HCT116 (cell line): ENCODE measurements at regions not wholly inside any gene's neighbourhood (a gene's known extent, or its start where the extent isn't known, plus 50 kb on each side); places are given as distances from the start of the nearest gene placed in this dataset.

Experiments used
- ATAC-seq: fragments of 200-7000 bp; cut with Tn5 transposase; 2 replicates; pipeline ENCODE4 v1.9.1; 2020; ENCODE audit warnings: mild to moderate bottlenecking, moderate library complexity
- BruUV-seq: library from RNA; stranded (reverse); fragments of 400-500 nt; replicated peaks from 2 replicates; lab custom pipeline; 2021; lab: Mats Ljungman, UMichigan
- CTCF ChIA-PET: fragments of 300-600 bp; sonication (Branson Sonifier 250); formaldehyde crosslinking; loops from one replicate; lab custom pipeline; 2021; ENCODE audit warnings: antibody characterized with exemption; lab: Charles Lee
- POLR2A ChIA-PET: fragments of 300-600, 350-600 bp; sonication (Branson Sonifier 250); formaldehyde crosslinking; loops from one replicate; lab custom pipeline; 2021; ENCODE audit warnings: antibody characterized with exemption; lab: Charles Lee
- RAD21 ChIA-PET, 2 experiments: fragments of 300-600 bp; sonication (Branson Sonifier 250); formaldehyde crosslinking; loops; one replicate each; lab custom pipeline; 2023; ENCODE audit warnings: low total read pairs in 2 of 2; ENCODE audit not compliant: uncharacterized antibody in 2 of 2, unreplicated experiment in 2 of 2, low non-redundant PET in 1 of 2; lab: Charles Lee
- DNase-seq: peaks from one replicate; pipeline ENCODE4 v3.0.0-alpha.2; 2010; ENCODE audit warnings: low read depth, low spot score
- H2AFZ ChIP-seq: fragments of 200-600 bp; shearing (Covaris generic), sonication (generic); 2 replicates; pipeline ENCODE4 v1.6.1; 2017; ENCODE audit warnings: low read depth, mixed run types, mixed read lengths, antibody characterized with exemption, low read length; ENCODE audit not compliant: poor library complexity, severe bottlenecking
- H3K27ac ChIP-seq: 2 replicates; pipeline ENCODE4 v1.5.1; 2012; ENCODE audit warnings: low read depth, low read length
- H3K27me3 ChIP-seq: fragments of 200-600 bp; sonication (generic); 2 replicates; pipeline ENCODE4 v1.6.1; 2016; ENCODE audit warnings: mixed run types, low read length, mixed read lengths; ENCODE audit not compliant: insufficient read depth
- H3K36me3 ChIP-seq, 2 experiments: fragments of 200-500 bp in 1 of 2; fragments of 200-600 bp in 1 of 2; sonication (Bioruptor generic) in 1 of 2; sonication (generic) in 1 of 2; 2 replicates each; pipeline versions ENCODE4 v1.5.1 to v1.6.1; 2014 to 2016; ENCODE audit warnings: low read length in 2 of 2, inconsistent platforms in 1 of 2, mixed read lengths in 1 of 2, mixed run types in 1 of 2; ENCODE audit not compliant: insufficient read depth in 2 of 2, control insufficient read depth in 1 of 2
- H3K4me1 ChIP-seq, 2 experiments: fragments of 200-600 bp in 1 of 2; sonication (generic) in 1 of 2; 2 replicates each; pipeline versions ENCODE4 v1.5.1 to v1.6.1; 2012 to 2017; ENCODE audit warnings: low read length in 2 of 2, inconsistent platforms in 1 of 2, mild to moderate bottlenecking in 1 of 2, mixed read lengths in 1 of 2, mixed run types in 1 of 2, moderate library complexity in 1 of 2; ENCODE audit not compliant: insufficient read depth in 2 of 2, control insufficient read depth in 1 of 2
- H3K4me2 ChIP-seq: fragments of 200-600 bp; sonication (generic); 2 replicates; pipeline ENCODE4 v1.6.1; 2017; ENCODE audit warnings: mixed run types, low read length, mixed read lengths
- H3K4me3 ChIP-seq, 2 experiments: fragments of 200-600 bp in 1 of 2; sonication (generic) in 1 of 2; replicated peaks in 1 of 2; 2 replicates each; pipeline ENCODE4 v1.5.1; 2011 to 2016; ENCODE audit warnings: low read length in 2 of 2, control low read depth in 1 of 2, low read depth in 1 of 2, mild to moderate bottlenecking in 1 of 2, mixed read lengths in 1 of 2, mixed run types in 1 of 2
- H3K79me2 ChIP-seq: fragments of 200-600 bp; sonication (generic); 2 replicates; pipeline ENCODE4 v1.6.1; 2017; ENCODE audit warnings: mild to moderate bottlenecking, mixed run types, low read length, moderate library complexity, mixed read lengths; ENCODE audit not compliant: insufficient read depth
- H3K9ac ChIP-seq: fragments of 200-600 bp; sonication (generic); 2 replicates; pipeline ENCODE4 v1.6.1; 2016; ENCODE audit warnings: low read length, mixed read lengths
- H3K9me2 ChIP-seq: fragments of 200-600 bp; sonication (generic), shearing (Covaris generic); 2 replicates; pipeline ENCODE4 v1.6.1; 2017; ENCODE audit warnings: mixed run types, mild to moderate bottlenecking, moderate library complexity; ENCODE audit not compliant: insufficient read depth
- H3K9me3 ChIP-seq, 2 experiments: fragments of 200-500 bp in 1 of 2; fragments of 200-600 bp in 1 of 2; sonication (Bioruptor generic) in 1 of 2; sonication (generic) in 1 of 2; 2 replicates each; pipeline ENCODE4 v1.6.1; 2014 to 2017; ENCODE audit warnings: low read length in 2 of 2, mixed read lengths in 2 of 2, inconsistent platforms in 1 of 2, low read depth in 1 of 2, mild to moderate bottlenecking in 1 of 2, mixed run types in 1 of 2, moderate library complexity in 1 of 2; ENCODE audit not compliant: control insufficient read depth in 1 of 2, insufficient read depth in 1 of 2
- H4K20me1 ChIP-seq: fragments of 200-600 bp; sonication (generic), shearing (Covaris generic); 2 replicates; pipeline ENCODE4 v1.6.1; 2017; ENCODE audit warnings: mixed run types, mild to moderate bottlenecking, moderate library complexity; ENCODE audit not compliant: insufficient read depth
- CBX3 ChIP-seq: IDR thresholded peaks from 2 replicates; pipeline ENCODE4 v1.6.1; 2012; ENCODE audit warnings: low read depth
- EGR1 ChIP-seq: IDR thresholded peaks from 2 replicates; pipeline ENCODE4 v1.6.1; 2012; ENCODE audit warnings: low read depth
- EZH2 ChIP-seq: fragments of 200-600 bp; sonication (generic); IDR thresholded peaks from 2 replicates; pipeline ENCODE4 v1.6.1; 2017; ENCODE audit warnings: antibody characterized with exemption, mixed run types
- POLR2A ChIP-seq: IDR thresholded peaks from 2 replicates; pipeline ENCODE4 v1.7.0; 2011; ENCODE audit warnings: borderline replicate concordance; ENCODE audit not compliant: insufficient read depth, insufficient read length; ENCODE audit errors: extremely low read depth
- POLR2AphosphoS5 ChIP-seq: IDR thresholded peaks from 2 replicates; pipeline ENCODE4 v1.6.1; 2011; ENCODE audit warnings: mild to moderate bottlenecking, low read depth, low read length, moderate library complexity
- RAD21 ChIP-seq: IDR thresholded peaks from 2 replicates; pipeline ENCODE4 v1.6.1; 2012; ENCODE audit warnings: low read depth, mild to moderate bottlenecking
- YY1 ChIP-seq: IDR thresholded peaks from 2 replicates; pipeline ENCODE4 v1.6.1; 2011; ENCODE audit warnings: low read length, low read depth, moderate library complexity, mild to moderate bottlenecking; ENCODE audit not compliant: insufficient replicate concordance; ENCODE audit errors: extremely low read depth
- ZNF274 ChIP-seq: fragments of 200-500 bp; sonication (Bioruptor generic); IDR thresholded peaks from 2 replicates; pipeline ENCODE4 v1.6.1; 2014; ENCODE audit warnings: mild to moderate bottlenecking, low read depth, low read length, inconsistent platforms
- intact Hi-C: fragments of 100-400 bp; cut with micrococcal nuclease; formaldehyde crosslinking; loops from 2 replicates; pipeline ENCODE4 v1.10.0; 2022
- TF ChIP-seq, protein P1 (sequence below): IDR thresholded peaks from 2 replicates; pipeline ENCODE4 v1.6.1; 2012; ENCODE audit warnings: low read depth
- TF ChIP-seq, protein P2 (sequence below), 3 experiments: fragments of 200-600 bp in 1 of 3; sonication (generic) in 1 of 3; IDR thresholded peaks in 2 of 3; conservative IDR thresholded peaks in 1 of 3; 2 replicates each; pipeline ENCODE4 v1.5.1; 2012 to 2017; ENCODE audit warnings: low read depth in 2 of 3, low read length in 2 of 3, antibody characterized with exemption in 1 of 3, borderline replicate concordance in 1 of 3, control low read depth in 1 of 3, mild to moderate bottlenecking in 1 of 3, mixed read lengths in 1 of 3, mixed run types in 1 of 3, moderate library complexity in 1 of 3; ENCODE audit not compliant: insufficient read depth in 1 of 3

DNA sequence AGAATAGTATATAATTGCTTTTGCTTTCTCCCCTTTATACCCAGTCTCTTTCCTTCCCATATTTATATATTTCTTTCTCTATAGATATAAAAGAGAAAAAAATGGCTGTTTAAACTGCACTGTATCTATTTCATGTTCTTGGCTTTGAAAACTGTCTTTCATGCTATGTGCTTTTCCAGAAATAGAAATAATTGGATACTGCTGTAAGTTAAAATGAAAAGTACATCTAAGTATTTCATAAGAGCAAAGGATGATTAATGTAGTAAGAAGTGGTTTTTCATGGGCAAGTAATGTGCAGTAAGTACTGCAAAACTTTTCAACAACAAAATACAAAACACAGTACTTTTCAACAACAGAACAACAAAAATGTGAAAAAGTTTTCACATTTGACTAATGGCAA lies 237.9 kb downstream of the SNCA start (continued):
- TF ChIP-seq, protein P1, sequence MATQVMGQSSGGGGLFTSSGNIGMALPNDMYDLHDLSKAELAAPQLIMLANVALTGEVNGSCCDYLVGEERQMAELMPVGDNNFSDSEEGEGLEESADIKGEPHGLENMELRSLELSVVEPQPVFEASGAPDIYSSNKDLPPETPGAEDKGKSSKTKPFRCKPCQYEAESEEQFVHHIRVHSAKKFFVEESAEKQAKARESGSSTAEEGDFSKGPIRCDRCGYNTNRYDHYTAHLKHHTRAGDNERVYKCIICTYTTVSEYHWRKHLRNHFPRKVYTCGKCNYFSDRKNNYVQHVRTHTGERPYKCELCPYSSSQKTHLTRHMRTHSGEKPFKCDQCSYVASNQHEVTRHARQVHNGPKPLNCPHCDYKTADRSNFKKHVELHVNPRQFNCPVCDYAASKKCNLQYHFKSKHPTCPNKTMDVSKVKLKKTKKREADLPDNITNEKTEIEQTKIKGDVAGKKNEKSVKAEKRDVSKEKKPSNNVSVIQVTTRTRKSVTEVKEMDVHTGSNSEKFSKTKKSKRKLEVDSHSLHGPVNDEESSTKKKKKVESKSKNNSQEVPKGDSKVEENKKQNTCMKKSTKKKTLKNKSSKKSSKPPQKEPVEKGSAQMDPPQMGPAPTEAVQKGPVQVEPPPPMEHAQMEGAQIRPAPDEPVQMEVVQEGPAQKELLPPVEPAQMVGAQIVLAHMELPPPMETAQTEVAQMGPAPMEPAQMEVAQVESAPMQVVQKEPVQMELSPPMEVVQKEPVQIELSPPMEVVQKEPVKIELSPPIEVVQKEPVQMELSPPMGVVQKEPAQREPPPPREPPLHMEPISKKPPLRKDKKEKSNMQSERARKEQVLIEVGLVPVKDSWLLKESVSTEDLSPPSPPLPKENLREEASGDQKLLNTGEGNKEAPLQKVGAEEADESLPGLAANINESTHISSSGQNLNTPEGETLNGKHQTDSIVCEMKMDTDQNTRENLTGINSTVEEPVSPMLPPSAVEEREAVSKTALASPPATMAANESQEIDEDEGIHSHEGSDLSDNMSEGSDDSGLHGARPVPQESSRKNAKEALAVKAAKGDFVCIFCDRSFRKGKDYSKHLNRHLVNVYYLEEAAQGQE = no peak
- TF ChIP-seq POLR2AphosphoS5 (no peak), EGR1 (no peak), POLR2A (no peak)

DNA sequence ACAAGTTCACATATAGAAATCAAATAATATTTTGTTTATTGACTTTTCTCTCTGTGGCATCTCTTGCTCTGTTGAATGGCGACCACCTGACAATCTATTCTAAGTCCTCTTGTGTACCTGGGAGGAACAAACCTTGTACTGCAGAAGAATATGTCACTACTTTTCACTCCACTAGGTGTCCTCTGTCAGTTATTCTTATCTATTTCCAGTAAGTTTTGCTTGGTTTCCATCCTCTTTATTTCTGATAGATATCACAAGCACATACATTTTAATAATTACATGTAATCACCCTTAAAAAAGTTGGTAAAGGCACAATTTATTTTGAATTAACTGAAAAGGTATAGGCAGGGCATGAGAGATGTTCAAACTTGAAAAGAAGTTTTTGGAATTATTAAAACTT lies 238.4 kb downstream of the SNCA start:
- no peaks in the 10 kb centered on the region for H4K20me1 ChIP-seq
- DNase-seq = peak; percentile 26
- H3K4me1 ChIP-seq = no peaks in the 10 kb centered on the region
- TF ChIP-seq, protein P2, sequence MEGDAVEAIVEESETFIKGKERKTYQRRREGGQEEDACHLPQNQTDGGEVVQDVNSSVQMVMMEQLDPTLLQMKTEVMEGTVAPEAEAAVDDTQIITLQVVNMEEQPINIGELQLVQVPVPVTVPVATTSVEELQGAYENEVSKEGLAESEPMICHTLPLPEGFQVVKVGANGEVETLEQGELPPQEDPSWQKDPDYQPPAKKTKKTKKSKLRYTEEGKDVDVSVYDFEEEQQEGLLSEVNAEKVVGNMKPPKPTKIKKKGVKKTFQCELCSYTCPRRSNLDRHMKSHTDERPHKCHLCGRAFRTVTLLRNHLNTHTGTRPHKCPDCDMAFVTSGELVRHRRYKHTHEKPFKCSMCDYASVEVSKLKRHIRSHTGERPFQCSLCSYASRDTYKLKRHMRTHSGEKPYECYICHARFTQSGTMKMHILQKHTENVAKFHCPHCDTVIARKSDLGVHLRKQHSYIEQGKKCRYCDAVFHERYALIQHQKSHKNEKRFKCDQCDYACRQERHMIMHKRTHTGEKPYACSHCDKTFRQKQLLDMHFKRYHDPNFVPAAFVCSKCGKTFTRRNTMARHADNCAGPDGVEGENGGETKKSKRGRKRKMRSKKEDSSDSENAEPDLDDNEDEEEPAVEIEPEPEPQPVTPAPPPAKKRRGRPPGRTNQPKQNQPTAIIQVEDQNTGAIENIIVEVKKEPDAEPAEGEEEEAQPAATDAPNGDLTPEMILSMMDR (IDR thresholded peaks at IDR 0.05 in 2 of 3, conservative IDR thresholded peaks at IDR 0.05 in 1 of 3; ENCODE audit: borderline replicate concordance in 1 of 3, insufficient read depth in 1 of 3, low read depth in 2 of 3, low read length in 2 of 3) = peak; percentile 27 to 58 (median 38); a peak in 5 of 6 replicates
- no peak for TF ChIP-seq CBX3
- no peak for TF ChIP-seq ZNF274
- no peak for TF ChIP-seq YY1
- peak; percentile 45; the same call in 1 of the 2 replicates for TF ChIP-seq RAD21
- no peak for TF ChIP-seq EZH2
- ChIA-PET RAD21 (no interaction called here), CTCF (no interaction called here), POLR2A (no interaction called here)
- no peaks in the 10 kb centered on the region for H3K9me2 ChIP-seq
- no peak overlapping the region for H3K9ac ChIP-seq
- H3K79me2 ChIP-seq = no peaks in the 10 kb centered on the region
- H3K9me3 ChIP-seq = no peaks in the 10 kb centered on the region
- intact Hi-C loops = loop anchor here (5.0 kb wide), 1 partner anchor 304 kb away; no protein-coding TSS in a partner anchor
- peak; percentile 70 for ATAC-seq
- no peaks in the 10 kb centered on the region for H3K36me3 ChIP-seq
- no peak overlapping the region for H3K4me3 ChIP-seq
- no peak overlapping the region for H3K4me2 ChIP-seq
- no TSS peak for BruUV-seq
- H3K27ac ChIP-seq = no peak overlapping the region
- no peak overlapping the region for H2AFZ ChIP-seq
- H3K27me3 ChIP-seq = no peaks in the 10 kb centered on the region
